Bronchial epithelial cell (primary cell): ENCODE measurements at regions not wholly inside any gene's neighbourhood (a gene's known extent, or its start where the extent isn't known, plus 50 kb on each side); places are given as distances from the start of the nearest gene placed in this dataset.

Source experiments
- DNase-seq: peaks from one replicate; pipeline ENCODE4 v3.0.0-alpha.2; 2010; ENCODE audit warnings: low read depth
- FAIRE-seq: peaks from 2 replicates; lab custom pipeline; 2011; peaks lifted over from hg19 to GRCh38; lab: Jason Lieb, UNC
- H3K27me3 ChIP-seq: 2 replicates; pipeline ENCODE4 v1.5.1; 2011; ENCODE audit warnings: low read length; ENCODE audit not compliant: control insufficient read depth, insufficient read depth
- H3K36me3 ChIP-seq: 2 replicates; pipeline ENCODE4 v1.5.1; 2011; ENCODE audit warnings: low read length; ENCODE audit not compliant: control insufficient read depth, insufficient read depth
- H3K4me3 ChIP-seq: 2 replicates; pipeline ENCODE4 v1.5.1; 2011; ENCODE audit warnings: mild to moderate bottlenecking, low read depth, low read length, control low read depth
- CTCF ChIP-seq: IDR thresholded peaks from 2 replicates; pipeline ENCODE4 v1.5.1; 2011; ENCODE audit warnings: mild to moderate bottlenecking, moderate library complexity, low read length, control low read depth, inconsistent platforms; ENCODE audit not compliant: insufficient read depth, severe bottlenecking

- no peak for DNase-seq
- Histone ChIP-seq H3K36me3 (no peaks in the 10 kb centered on the region), H3K27me3 (no peaks in the 10 kb centered on the region), H3K4me3 (no peak overlapping the region)
- TF ChIP-seq CTCF, result no peak
- no peak for FAIRE-seq
These were observed 222.8 kb upstream of the KIF2A start for GRCh38 chr5:62083247-62083646.

- peak; percentile 88 for FAIRE-seq
- no peak for TF ChIP-seq CTCF
- peak; percentile 94 for DNase-seq
These were observed 222.3 kb upstream of the KIF2A start for GRCh38 chr5:62083661-62084060.

GRCh38 chr5:62084391-62084790 lies 221.6 kb upstream of the KIF2A start:
- no peaks in the 10 kb centered on the region for H3K27me3 ChIP-seq
- no peak for TF ChIP-seq CTCF
- no peak for FAIRE-seq

More at GRCh38 chr5:62083661-62084060, 222.3 kb upstream of the KIF2A start:
- Histone ChIP-seq H3K27me3 (no peaks in the 10 kb centered on the region), H3K4me3 (no peak overlapping the region), H3K36me3 (no peaks in the 10 kb centered on the region)

GRCh38 chr5:62090953-62091352 lies 215.1 kb upstream of the KIF2A start:
- Histone ChIP-seq H3K4me3 (no peak overlapping the region), H3K27me3 (no peaks in the 10 kb centered on the region), H3K36me3 (no peaks in the 10 kb centered on the region)
- no peak for TF ChIP-seq CTCF
- no peak for DNase-seq
- FAIRE-seq, result no peak

More at GRCh38 chr5:62084391-62084790, 221.6 kb upstream of the KIF2A start:
- Histone ChIP-seq H3K36me3 (no peaks in the 10 kb centered on the region), H3K4me3 (no peak overlapping the region)
- no peak for DNase-seq

GRCh38 chr5:62093411-62093810 lies 212.6 kb upstream of the KIF2A start:
- no peak for TF ChIP-seq CTCF
- Histone ChIP-seq H3K4me3 (no peak overlapping the region), H3K36me3 (no peaks in the 10 kb centered on the region), H3K27me3 (no peaks in the 10 kb centered on the region)
- DNase-seq (no peak), FAIRE-seq (no peak)

- Histone ChIP-seq H3K36me3 (no peaks in the 10 kb centered on the region), H3K4me3 (no peak overlapping the region), H3K27me3 (no peaks in the 10 kb centered on the region)
- no peak for TF ChIP-seq CTCF
- DNase-seq (no peak), FAIRE-seq (no peak)
These were observed 212.0 kb upstream of the KIF2A start for GRCh38 chr5:62093976-62094375.
